Type B pancreatic cell (in vitro differentiated cells): ENCODE measurements at regions not wholly inside any gene's neighbourhood (a gene's known extent, or its start where the extent isn't known, plus 50 kb on each side); places are given as distances from the start of the nearest gene placed in this dataset.

ENCODE experiments used
- DNase-seq: peaks from one replicate; pipeline ENCODE4 v3.0.0; 2021; ENCODE audit warnings: mixed read lengths; ENCODE audit not compliant: unreplicated experiment; ENCODE audit errors: extremely low spot score
- H3K27ac Mint-ChIP-seq: 2 replicates; pipeline ENCODE4 v1.8.0; 2021; ENCODE audit warnings: mild to moderate bottlenecking, mixed read lengths
- H3K27me3 Mint-ChIP-seq: 2 replicates; pipeline ENCODE4 v1.8.0; 2021; ENCODE audit warnings: mixed read lengths
- H3K36me3 Mint-ChIP-seq: 2 replicates; pipeline ENCODE4 v1.8.0; 2021; ENCODE audit warnings: mixed read lengths
- H3K4me1 Mint-ChIP-seq: one replicate; pipeline ENCODE4 v1.8.0; 2021; ENCODE audit warnings: mixed read lengths; ENCODE audit not compliant: unreplicated experiment
- H3K4me3 Mint-ChIP-seq: 2 replicates; pipeline ENCODE4 v1.8.0; 2021; ENCODE audit warnings: mild to moderate bottlenecking, mixed read lengths
- H3K9me3 Mint-ChIP-seq: 2 replicates; pipeline ENCODE4 v1.8.0; 2021; ENCODE audit warnings: mixed read lengths
- TF ChIP-seq, protein P1 (sequence below): fragments of 200-600 bp; sonication (generic); conservative IDR thresholded peaks from 2 replicates; pipeline ENCODE4 v1.5.0; 2021; ENCODE audit warnings: antibody characterized with exemption, mild to moderate bottlenecking

DNA sequence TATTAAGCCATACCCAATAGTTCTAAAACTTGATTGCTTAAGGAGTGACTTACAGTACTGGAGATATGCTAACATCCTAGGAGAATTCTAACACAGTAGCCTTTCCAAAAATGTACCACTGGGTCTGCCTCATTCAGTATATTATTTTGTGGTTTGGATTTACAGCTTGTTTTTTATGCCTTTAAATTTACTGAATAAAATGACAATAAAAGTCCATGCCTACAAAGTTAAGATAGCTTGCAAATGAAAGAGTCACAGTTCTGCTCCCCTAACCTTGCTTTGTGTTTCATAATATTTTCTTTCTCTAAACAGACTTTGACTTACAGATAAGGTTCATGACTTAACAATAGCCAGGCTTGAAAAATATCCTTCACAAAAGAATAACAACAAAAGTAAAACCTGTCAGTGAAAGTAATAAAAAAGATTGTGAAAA lies 951.1 kb upstream of the NUDT12 start:
- H3K27ac Mint-ChIP-seq: no peak overlapping the region
- no peaks in the 10 kb centered on the region for H3K27me3 Mint-ChIP-seq
- peaks cover 3% of the 10 kb centered on the region for H3K36me3 Mint-ChIP-seq
- H3K9me3 Mint-ChIP-seq: no peaks in the 10 kb centered on the region
- no peak for DNase-seq
- H3K4me1 Mint-ChIP-seq: no peaks in the 10 kb centered on the region
- TF ChIP-seq, protein P1, sequence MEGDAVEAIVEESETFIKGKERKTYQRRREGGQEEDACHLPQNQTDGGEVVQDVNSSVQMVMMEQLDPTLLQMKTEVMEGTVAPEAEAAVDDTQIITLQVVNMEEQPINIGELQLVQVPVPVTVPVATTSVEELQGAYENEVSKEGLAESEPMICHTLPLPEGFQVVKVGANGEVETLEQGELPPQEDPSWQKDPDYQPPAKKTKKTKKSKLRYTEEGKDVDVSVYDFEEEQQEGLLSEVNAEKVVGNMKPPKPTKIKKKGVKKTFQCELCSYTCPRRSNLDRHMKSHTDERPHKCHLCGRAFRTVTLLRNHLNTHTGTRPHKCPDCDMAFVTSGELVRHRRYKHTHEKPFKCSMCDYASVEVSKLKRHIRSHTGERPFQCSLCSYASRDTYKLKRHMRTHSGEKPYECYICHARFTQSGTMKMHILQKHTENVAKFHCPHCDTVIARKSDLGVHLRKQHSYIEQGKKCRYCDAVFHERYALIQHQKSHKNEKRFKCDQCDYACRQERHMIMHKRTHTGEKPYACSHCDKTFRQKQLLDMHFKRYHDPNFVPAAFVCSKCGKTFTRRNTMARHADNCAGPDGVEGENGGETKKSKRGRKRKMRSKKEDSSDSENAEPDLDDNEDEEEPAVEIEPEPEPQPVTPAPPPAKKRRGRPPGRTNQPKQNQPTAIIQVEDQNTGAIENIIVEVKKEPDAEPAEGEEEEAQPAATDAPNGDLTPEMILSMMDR: no peak
- H3K4me3 Mint-ChIP-seq: no peak overlapping the region

DNA sequence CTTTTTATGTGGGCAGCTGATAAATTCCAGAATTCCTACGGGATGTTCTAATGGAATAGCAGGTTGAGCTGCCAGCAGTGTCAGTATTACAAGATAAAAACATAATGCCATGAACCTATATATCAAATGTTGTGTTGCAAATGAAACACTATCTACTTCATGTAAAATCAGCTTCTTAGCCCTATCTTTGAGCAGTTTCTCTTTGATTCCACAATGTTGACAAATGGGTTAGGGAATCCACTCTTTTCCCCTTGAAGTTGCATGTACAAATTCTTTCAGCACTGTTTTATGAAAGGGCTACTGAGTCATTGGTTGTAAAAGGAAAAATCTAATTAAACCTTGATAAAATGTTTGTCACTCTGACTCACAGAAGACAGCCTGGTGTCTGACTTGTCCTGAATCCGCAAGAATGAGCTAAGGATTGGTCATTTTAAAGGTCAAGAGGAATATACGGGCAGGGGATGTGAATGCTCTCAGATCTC lies 950.6 kb upstream of the NUDT12 start:
- no peak for DNase-seq
- no peaks in the 10 kb centered on the region for H3K4me1 Mint-ChIP-seq
- TF ChIP-seq, protein P1: no peak
- H3K27me3 Mint-ChIP-seq: no peaks in the 10 kb centered on the region
- H3K9me3 Mint-ChIP-seq: no peaks in the 10 kb centered on the region
- H3K36me3 Mint-ChIP-seq: peaks cover 3% of the 10 kb centered on the region
- no peak overlapping the region for H3K27ac Mint-ChIP-seq
- H3K4me3 Mint-ChIP-seq: no peak overlapping the region

DNA sequence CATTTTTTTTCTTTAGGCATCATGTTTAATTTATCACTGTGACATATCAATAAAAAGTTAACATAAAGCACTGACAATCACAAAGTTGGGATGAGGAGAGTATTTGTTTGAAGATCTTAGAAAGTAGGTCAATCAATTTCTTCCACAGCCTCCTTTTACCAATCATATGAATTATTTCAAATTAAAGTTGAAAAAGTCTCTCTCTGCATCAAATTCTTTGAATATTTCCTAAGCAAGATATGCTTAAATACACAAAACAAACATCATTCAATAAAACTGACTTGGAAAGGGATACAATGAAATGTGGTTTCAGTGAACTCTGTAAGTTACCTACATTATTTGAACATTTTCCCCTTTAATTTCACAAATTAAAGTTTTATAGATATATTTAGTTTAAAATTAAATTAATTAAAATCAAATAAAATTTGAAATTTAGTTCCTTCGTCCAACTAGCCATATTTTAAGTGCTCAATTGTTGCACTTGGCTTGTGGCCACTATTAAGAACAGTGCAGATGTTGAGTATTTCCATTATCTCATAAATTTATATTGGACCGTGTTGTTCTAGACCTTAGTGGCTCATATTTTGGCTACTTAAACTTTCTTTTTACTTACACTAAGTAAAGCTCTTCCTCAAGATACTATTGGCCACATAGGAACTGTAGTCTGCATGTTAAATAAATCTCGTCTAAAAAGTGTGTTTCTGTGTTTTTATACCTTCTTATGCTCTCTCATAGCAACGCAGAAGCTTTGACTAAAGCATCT lies 949.7 kb upstream of the NUDT12 start:
- Mint-ChIP-seq H3K27me3 (no peaks in the 10 kb centered on the region), H3K4me1 (no peaks in the 10 kb centered on the region), H3K9me3 (no peaks in the 10 kb centered on the region), H3K4me3 (no peak overlapping the region), H3K36me3 (peaks cover 3% of the 10 kb centered on the region), H3K27ac (no peak overlapping the region)
- DNase-seq: no peak
- TF ChIP-seq, protein P1: no peak

DNA sequence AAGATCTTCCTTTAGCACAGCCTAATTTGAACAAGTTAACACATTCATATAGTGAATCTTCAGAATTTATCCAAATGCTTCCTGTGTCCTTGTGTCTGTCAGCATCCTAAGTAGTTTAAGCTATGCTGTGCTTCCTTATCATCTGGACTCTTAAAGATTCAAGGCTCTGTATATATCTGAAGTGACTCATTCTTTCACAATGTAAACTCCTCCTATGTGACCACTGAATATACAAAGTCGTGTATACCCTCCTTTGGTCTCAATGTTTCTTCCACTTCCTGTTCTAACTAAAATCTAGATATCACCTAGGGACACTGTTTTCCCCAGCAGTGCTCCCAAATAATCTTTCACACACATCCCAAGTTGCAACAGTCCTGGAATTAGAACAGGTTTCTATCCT lies 935.7 kb upstream of the NUDT12 start:
- Mint-ChIP-seq H3K4me3 (no peak overlapping the region), H3K4me1 (no peaks in the 10 kb centered on the region), H3K9me3 (no peaks in the 10 kb centered on the region), H3K36me3 (no peaks in the 10 kb centered on the region), H3K27ac (no peak overlapping the region), H3K27me3 (no peaks in the 10 kb centered on the region)
- TF ChIP-seq, protein P1: no peak
- no peak for DNase-seq

DNA sequence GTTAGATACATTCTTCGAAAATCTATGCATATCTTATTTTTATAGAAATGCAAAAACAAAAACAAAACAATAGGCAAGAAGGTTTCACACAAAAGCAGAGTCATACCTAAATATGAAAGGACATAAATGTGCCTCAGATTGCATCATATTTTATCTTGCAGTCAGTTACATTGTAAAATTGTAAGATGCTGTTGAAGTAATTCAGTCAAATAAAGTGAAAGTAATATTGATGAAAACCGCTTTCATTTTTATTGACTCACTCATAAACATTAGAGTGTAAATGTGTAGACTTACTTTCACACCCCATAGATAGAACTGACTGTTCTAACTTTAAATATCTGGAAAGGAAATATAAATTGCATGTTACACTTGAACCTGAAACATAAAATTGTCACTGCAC lies 931.5 kb upstream of the NUDT12 start:
- no peak for DNase-seq
- Mint-ChIP-seq H3K27ac (no peak overlapping the region), H3K27me3 (no peaks in the 10 kb centered on the region), H3K36me3 (no peaks in the 10 kb centered on the region), H3K9me3 (no peaks in the 10 kb centered on the region), H3K4me3 (no peak overlapping the region), H3K4me1 (no peaks in the 10 kb centered on the region)
- TF ChIP-seq, protein P1: no peak
